GM10266 (cell line): ENCODE measurements at regions not wholly inside any gene's neighbourhood (a gene's known extent, or its start where the extent isn't known, plus 50 kb on each side); places are given as distances from the start of the nearest gene placed in this dataset.

ENCODE experiments used
- DNase-seq: peaks from one replicate; pipeline ENCODE4 v3.0.0; 2012; ENCODE audit errors: extremely low spot score
- TF ChIP-seq, protein P1 (sequence below): IDR thresholded peaks from 2 replicates; pipeline ENCODE4 v1.5.1; 2012; ENCODE audit warnings: mild to moderate bottlenecking, low read depth; ENCODE audit not compliant: control insufficient read depth, insufficient read depth; ENCODE audit errors: missing control alignments

DNA sequence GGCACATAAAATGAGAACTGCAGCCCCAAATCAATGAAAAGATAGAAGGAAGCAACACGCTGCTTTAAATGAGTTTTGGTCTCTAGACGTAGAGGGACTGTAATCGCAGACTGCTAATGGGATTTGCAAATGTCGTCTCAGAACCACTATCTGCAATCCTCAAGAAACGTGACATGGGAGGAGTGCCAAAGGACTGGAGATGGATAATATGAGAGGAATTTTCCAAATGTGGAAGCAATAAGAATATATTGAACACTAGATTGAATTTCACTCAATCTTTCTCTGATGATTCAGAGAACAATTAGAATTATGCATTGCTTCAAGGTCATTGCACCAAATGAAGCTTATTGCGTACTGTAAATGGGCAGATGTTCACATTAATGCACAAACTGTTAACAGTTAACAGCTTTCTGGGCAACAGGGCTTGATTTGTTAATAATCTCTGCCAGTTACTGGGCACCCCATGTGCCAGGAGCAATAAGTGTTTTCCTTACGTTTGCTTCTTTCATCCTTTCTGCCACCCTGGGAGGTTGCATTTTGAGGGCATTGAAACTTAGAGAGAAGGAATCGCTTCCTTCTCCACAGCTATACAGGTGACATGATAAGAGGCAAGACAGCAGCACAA is 62.8 kb upstream of the WASF3 start:
- TF ChIP-seq, protein P1, sequence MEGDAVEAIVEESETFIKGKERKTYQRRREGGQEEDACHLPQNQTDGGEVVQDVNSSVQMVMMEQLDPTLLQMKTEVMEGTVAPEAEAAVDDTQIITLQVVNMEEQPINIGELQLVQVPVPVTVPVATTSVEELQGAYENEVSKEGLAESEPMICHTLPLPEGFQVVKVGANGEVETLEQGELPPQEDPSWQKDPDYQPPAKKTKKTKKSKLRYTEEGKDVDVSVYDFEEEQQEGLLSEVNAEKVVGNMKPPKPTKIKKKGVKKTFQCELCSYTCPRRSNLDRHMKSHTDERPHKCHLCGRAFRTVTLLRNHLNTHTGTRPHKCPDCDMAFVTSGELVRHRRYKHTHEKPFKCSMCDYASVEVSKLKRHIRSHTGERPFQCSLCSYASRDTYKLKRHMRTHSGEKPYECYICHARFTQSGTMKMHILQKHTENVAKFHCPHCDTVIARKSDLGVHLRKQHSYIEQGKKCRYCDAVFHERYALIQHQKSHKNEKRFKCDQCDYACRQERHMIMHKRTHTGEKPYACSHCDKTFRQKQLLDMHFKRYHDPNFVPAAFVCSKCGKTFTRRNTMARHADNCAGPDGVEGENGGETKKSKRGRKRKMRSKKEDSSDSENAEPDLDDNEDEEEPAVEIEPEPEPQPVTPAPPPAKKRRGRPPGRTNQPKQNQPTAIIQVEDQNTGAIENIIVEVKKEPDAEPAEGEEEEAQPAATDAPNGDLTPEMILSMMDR, result no peak
- DNase-seq, result no peak

DNA sequence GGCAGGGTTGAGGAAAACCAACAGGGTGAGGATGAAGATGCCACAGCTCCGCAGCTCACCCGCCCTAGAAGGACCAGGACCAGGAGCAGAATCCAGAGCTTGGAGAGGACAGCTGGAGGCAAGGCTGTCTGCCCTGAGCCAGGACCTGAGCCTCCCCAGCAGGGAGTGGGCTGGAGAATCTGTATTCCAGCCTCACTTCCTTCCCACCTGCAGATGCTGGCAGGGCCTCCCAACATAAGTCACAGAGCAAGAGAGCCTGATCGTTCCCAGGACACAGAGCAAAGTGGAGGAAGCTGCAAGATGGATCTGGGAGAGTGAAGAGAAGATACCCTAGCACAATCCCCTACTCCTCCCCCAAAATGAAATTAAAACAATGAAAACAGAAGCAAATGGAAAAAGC is 61.7 kb upstream of the WASF3 start:
- TF ChIP-seq, protein P1, result no peak
- DNase-seq, result no peak

DNA sequence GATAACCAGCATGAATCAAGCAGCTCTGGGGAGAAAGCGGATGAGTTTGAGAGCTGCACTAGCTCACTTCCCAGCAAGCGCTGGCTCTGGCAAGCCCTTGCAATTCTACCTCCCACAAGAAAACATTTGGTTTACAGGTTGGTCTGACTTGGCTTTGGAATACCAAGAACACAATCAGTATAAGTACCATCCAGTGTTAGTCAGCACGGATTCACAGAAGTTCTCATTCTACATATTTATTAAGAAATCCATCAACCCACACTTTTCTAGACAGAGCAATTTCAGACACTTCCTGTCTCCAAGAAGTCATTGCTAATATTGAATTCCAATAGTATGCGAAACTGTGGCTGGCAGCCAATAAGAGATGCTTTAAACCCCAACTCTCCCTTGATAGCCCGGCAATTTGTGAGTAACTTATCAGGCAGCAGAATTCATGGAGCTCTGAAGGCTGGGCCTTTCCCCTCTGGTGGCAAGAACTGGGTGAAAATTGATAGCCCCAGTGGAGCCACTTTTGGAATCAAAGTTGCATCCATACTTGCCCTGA is 59.4 kb upstream of the WASF3 start:
- TF ChIP-seq, protein P1, result no peak
- no peak for DNase-seq

DNA sequence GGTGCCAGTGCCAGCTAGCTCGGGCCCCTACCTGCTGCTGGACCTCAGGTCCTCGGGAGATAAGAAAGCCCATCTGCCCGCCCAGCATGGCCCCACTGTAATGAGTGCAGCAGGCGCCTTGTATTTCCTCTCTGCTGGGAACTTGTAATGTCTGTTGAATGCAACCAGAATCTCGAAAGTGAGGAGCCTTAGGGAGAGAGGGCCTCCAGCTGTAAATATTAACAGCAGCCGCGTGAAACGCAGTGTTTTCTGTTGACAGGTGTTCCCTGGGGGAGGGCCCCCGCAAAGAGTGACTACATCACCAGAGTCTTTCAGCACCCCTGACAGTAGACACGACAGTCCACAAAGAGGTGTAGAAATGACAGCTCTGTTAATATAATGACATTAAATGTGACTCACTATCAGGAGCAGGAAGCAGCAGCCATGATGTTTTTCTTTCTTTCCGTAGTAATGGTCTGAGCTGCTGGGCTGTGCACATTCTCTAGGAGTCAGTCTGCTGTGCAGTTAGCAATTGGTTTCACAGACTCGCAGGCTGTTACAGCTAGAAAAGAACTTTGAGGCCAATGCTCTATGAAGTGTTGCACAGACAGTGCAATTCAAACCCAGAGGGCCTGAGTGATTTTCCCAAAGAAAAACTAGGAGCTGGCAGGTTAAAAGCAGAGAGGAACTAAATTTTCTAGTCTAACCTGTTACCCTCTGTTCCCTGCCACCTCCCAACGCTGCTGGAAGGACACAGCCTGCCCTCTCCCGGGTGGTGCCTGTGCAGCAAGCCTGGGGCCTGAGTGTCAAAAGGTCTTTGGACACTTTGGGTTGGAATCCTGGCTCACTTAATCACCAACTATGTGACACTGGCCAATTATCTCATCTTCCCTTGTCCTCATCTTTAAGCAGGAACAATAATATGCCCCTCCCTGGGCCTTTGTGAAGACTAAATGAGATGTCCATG is 58.6 kb upstream of the WASF3 start:
- DNase-seq, result no peak
- TF ChIP-seq, protein P1, result no peak

DNA sequence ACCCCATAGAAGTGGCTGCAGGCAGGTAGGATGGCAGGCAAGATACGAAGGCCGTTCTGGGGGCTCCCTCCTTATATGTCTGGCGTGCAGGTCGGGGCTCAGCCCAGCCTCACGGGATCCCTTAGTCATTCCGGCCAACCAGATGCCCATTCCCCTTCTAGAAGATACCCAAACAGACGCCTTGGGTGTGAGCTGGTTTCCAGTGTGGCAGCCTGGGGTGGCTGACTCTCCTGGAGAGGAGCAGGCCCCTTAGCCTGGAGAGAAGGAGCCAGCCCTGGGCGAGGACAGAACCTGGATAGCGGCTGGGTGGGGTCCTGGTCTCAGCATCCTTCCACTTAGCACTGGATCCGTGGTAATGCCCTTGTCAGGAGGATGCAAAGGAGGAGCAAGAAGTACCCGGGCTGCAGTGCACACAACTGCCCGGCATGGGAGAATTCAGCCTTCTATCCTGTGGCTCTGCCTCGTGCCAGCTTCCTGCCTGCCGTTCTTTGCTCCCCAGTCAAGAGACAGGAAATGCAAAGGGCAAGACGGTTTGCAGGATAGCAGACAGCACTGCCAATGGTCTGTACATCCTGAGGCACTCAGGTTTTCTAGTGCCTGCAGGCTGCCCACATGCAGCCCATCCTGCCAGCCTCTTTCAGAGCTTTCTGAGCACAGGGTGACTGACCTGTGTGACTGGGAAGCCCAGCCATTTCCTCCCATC is 56.7 kb upstream of the WASF3 start:
- TF ChIP-seq, protein P1, result no peak
- DNase-seq, result no peak

DNA sequence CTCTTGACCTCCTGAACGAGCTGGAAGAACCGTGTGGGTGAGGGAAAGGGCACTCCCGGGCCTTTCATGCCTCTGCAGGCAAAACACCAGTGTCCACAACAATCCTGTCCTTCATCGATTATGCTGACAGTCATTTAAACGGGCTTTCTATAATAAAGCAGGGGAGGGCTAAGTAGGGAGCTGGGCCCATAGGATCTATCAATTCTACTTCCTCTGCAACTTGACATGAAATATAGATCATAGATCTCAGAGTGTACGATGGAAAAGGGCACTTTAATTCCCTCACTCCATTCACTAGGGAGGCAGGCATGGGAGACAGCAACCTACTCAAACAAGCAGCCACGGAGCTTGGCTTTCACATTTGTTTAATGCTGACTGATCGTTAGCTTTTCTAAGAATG is 55.8 kb upstream of the WASF3 start:
- DNase-seq, result no peak
- TF ChIP-seq, protein P1, result no peak
